Mammary epithelial cell (primary cell): ENCODE measurements at regions not wholly inside any gene's neighbourhood (a gene's known extent, or its start where the extent isn't known, plus 50 kb on each side); places are given as distances from the start of the nearest gene placed in this dataset.

Experiments
- EZH2 ChIP-seq: IDR thresholded peaks from 2 replicates; pipeline ENCODE4 v1.6.1; 2012; ENCODE audit warnings: low read length, inconsistent platforms, borderline replicate concordance
- TF ChIP-seq, protein P1 (sequence below), 2 donors: IDR thresholded peaks in 1 of 2; conservative IDR thresholded peaks in 1 of 2; 2 replicates each; pipeline ENCODE4 v1.5.1; 2011 to 2012; ENCODE audit warnings: inconsistent platforms in 2 of 2, low read length in 2 of 2, mild to moderate bottlenecking in 2 of 2, control low read depth in 1 of 2, low read depth in 1 of 2; ENCODE audit not compliant: insufficient read depth in 1 of 2; ENCODE audit errors: extremely low read depth in 1 of 2

DNA sequence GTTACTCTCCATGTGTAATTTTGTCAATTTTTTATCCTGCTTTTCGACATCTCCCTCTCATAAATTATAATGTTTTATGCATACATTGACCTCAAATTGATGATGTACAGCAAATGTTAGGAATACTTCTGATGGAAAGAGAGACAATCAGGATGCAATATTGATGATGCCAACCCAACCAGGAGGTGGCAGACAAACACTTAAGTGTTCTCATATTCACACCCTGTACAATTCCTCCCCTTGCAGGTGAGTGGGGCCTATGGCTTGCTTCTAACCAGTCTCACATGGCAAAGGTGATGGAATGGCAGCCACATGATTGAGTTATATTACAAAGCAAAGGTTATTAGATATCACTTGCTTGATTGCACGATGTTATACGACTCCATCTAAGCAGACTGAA lies 594.3 kb upstream of the REG3G start:
- TF ChIP-seq, protein P1, sequence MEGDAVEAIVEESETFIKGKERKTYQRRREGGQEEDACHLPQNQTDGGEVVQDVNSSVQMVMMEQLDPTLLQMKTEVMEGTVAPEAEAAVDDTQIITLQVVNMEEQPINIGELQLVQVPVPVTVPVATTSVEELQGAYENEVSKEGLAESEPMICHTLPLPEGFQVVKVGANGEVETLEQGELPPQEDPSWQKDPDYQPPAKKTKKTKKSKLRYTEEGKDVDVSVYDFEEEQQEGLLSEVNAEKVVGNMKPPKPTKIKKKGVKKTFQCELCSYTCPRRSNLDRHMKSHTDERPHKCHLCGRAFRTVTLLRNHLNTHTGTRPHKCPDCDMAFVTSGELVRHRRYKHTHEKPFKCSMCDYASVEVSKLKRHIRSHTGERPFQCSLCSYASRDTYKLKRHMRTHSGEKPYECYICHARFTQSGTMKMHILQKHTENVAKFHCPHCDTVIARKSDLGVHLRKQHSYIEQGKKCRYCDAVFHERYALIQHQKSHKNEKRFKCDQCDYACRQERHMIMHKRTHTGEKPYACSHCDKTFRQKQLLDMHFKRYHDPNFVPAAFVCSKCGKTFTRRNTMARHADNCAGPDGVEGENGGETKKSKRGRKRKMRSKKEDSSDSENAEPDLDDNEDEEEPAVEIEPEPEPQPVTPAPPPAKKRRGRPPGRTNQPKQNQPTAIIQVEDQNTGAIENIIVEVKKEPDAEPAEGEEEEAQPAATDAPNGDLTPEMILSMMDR (conservative IDR thresholded peaks at IDR 0.05 in 1 of 2, IDR thresholded peaks at IDR 0.05 in 1 of 2; ENCODE audit: extremely low read depth in 1 of 2, insufficient read depth in 1 of 2, low read depth in 1 of 2, low read length in 2 of 2) = no peak
- TF ChIP-seq EZH2 = no peak
